ENCODE measurements at regions not wholly inside any gene's neighbourhood (a gene's known extent, or its start where the extent isn't known, plus 50 kb on each side); places are given as distances from the start of the nearest gene placed in this dataset.

- no peaks in the 10 kb centered on the region for H3K36me3 ChIP-seq
- DNase-seq (peak in 1 of 2 donors; percentile 51), ATAC-seq (ENCODE audit: low FRiP score in 2 of 2) (no peak)
- 78 to 84% methylated on average over 11 to 15 of the region's 15 CpGs for WGBS, 2 donors
- no peak overlapping the region for H3K4me3 ChIP-seq
- no peaks in the 10 kb centered on the region for H3K27me3 ChIP-seq
- no peak overlapping the region for H3K27ac ChIP-seq
- peaks cover 0 to 10% (median 6%) of the 10 kb centered on the region in 4 donors for H3K4me1 ChIP-seq
- TF ChIP-seq EP300 (IDR thresholded peaks at IDR 0.05) (no peak), POLR2A (IDR thresholded peaks at IDR 0.05) (no peak), POLR2AphosphoS5 (IDR thresholded peaks at IDR 0.05) (no peak), CTCF (IDR thresholded peaks at IDR 0.05) (no peak)
- H3K9me3 ChIP-seq: no peaks in the 10 kb centered on the region
Measured at GRCh38 chr1:244234009-244234643, 183.0 kb downstream of the ZBTB18 start.

- H3K4me3 ChIP-seq: no peak overlapping the region
- H3K27me3 ChIP-seq: no peaks in the 10 kb centered on the region
- no peaks in the 10 kb centered on the region for H3K36me3 ChIP-seq
- DNase-seq: no peak
- ATAC-seq (ENCODE audit: low FRiP score in 2 of 2): no peak
- TF ChIP-seq POLR2AphosphoS5 (IDR thresholded peaks at IDR 0.05) (no peak), POLR2A (IDR thresholded peaks at IDR 0.05) (no peak), CTCF (IDR thresholded peaks at IDR 0.05) (no peak), EP300 (IDR thresholded peaks at IDR 0.05) (no peak)
- H3K27ac ChIP-seq: no peak overlapping the region
- 89 to 90% methylated on average over 2 of the region's 2 CpGs for WGBS, 2 donors
- peaks cover 0 to 10% (median 6%) of the 10 kb centered on the region in 4 donors for H3K4me1 ChIP-seq
- H3K9me3 ChIP-seq: no peaks in the 10 kb centered on the region
Measured at GRCh38 chr1:244235157-244235556, 184.1 kb downstream of the ZBTB18 start.

GRCh38 chr1:244236101-244236500 lies 185.0 kb downstream of the ZBTB18 start:
- Histone ChIP-seq H3K4me3 (no peak overlapping the region), H3K4me1 (peaks cover 0 to 10% (median 6%) of the 10 kb centered on the region in 4 donors), H3K36me3 (no peaks in the 10 kb centered on the region), H3K27ac (no peak overlapping the region), H3K27me3 (no peaks in the 10 kb centered on the region), H3K9me3 (no peaks in the 10 kb centered on the region)
- DNase-seq (no peak), ATAC-seq (ENCODE audit: low FRiP score in 2 of 2) (no peak)
- no peak for TF ChIP-seq POLR2A (IDR thresholded peaks at IDR 0.05)
- TF ChIP-seq CTCF (IDR thresholded peaks at IDR 0.05): no peak
- TF ChIP-seq POLR2AphosphoS5 (IDR thresholded peaks at IDR 0.05): no peak
- no peak for TF ChIP-seq EP300 (IDR thresholded peaks at IDR 0.05)
- WGBS, 2 donors: 81 to 88% methylated on average over 6 of the region's 6 CpGs

- H3K4me1 ChIP-seq: peaks cover 0 to 3% (median 1%) of the 10 kb centered on the region in 4 donors
- no peak for DNase-seq
- ATAC-seq (ENCODE audit: low FRiP score in 2 of 2): no peak
- H3K4me3 ChIP-seq: no peak overlapping the region
- no peak for TF ChIP-seq POLR2A (IDR thresholded peaks at IDR 0.05)
- no peak for TF ChIP-seq POLR2AphosphoS5 (IDR thresholded peaks at IDR 0.05)
- no peak for TF ChIP-seq EP300 (IDR thresholded peaks at IDR 0.05)
- no peak for TF ChIP-seq CTCF (IDR thresholded peaks at IDR 0.05)
- no peak overlapping the region for H3K27ac ChIP-seq
- no peaks in the 10 kb centered on the region for H3K9me3 ChIP-seq
- no peaks in the 10 kb centered on the region for H3K36me3 ChIP-seq
- WGBS, 2 donors: 69 to 75% methylated on average over 7 of the region's 7 CpGs
- H3K27me3 ChIP-seq: no peaks in the 10 kb centered on the region
Measured at GRCh38 chr1:244236721-244237120, 185.6 kb downstream of the ZBTB18 start.

GRCh38 chr1:244237445-244237844 lies 186.4 kb downstream of the ZBTB18 start:
- ATAC-seq (ENCODE audit: low FRiP score in 2 of 2): no peak
- WGBS, 2 donors: 78 to 80% methylated on average over 8 of the region's 8 CpGs
- Histone ChIP-seq H3K36me3 (no peaks in the 10 kb centered on the region), H3K4me3 (no peak overlapping the region), H3K4me1 (no peaks in the 10 kb centered on the region), H3K27ac (no peak overlapping the region), H3K9me3 (no peaks in the 10 kb centered on the region), H3K27me3 (no peaks in the 10 kb centered on the region)
- TF ChIP-seq POLR2AphosphoS5 (IDR thresholded peaks at IDR 0.05): no peak
- TF ChIP-seq CTCF (IDR thresholded peaks at IDR 0.05): no peak
- TF ChIP-seq POLR2A (IDR thresholded peaks at IDR 0.05): no peak
- TF ChIP-seq EP300 (IDR thresholded peaks at IDR 0.05): no peak
- no peak for DNase-seq

Measured in upper lobe of left lung (tissue), 6 donors.